Stomach (tissue), 4 donors: ENCODE measurements at regions not wholly inside any gene's neighbourhood (a gene's known extent, or its start where the extent isn't known, plus 50 kb on each side); places are given as distances from the start of the nearest gene placed in this dataset.

Experiments
- CTCF ChIP-seq, 7 experiments: fragments of 450-650 bp in 4 of 7; fragments of 200-600 bp in 3 of 7; sonication (generic) in 3 of 7; IDR thresholded peaks; one replicate each; pipeline ENCODE4 v1.5.1; 2016 to 2019; ENCODE audit warnings: antibody characterized with exemption in 7 of 7, control low read depth in 2 of 7, mild to moderate bottlenecking in 1 of 7
- POLR2A ChIP-seq, 4 donors: fragments of 450-650 bp; IDR thresholded peaks; one replicate each; pipeline ENCODE4 v1.6.1; 2016; ENCODE audit warnings: antibody characterized with exemption in 4 of 4, control low read depth in 2 of 4, mild to moderate bottlenecking in 1 of 4, moderate library complexity in 1 of 4

- TF ChIP-seq CTCF (IDR thresholded peaks at IDR 0.05): no peak
- no peak for TF ChIP-seq POLR2A (IDR thresholded peaks at IDR 0.05)
Measured at GRCh38 chr15:93860701-93861100, 370.7 kb upstream of the MCTP2 start.
